Inflammatory macrophage (primary cell): ENCODE measurements at regions not wholly inside any gene's neighbourhood (a gene's known extent, or its start where the extent isn't known, plus 50 kb on each side); places are given as distances from the start of the nearest gene placed in this dataset.

Experiments
- DNase-seq, 2 donors: peaks; one replicate each; pipeline ENCODE4 v3.0.0-alpha.2; 2020 to 2022

DNA sequence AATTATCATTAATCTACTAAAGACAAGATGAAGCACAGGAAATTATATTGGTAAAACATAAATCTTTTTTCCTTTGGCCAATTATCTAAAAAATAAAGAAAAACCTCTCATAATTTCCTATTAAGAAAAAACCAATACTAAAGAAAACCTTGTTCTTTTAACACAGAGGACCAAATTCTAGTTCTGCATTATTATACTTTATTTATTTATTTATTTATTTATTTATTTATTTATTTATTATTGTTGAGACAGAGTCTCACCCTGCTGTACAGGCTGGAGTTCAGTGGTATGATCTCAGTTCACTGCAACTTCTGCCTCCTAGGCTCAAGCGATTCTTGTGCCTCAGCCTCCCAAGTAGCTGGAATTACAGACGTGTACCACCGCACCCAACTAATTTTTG, 377.8 kb upstream of the ADAMTS16 start:
- no peak for DNase-seq

DNA sequence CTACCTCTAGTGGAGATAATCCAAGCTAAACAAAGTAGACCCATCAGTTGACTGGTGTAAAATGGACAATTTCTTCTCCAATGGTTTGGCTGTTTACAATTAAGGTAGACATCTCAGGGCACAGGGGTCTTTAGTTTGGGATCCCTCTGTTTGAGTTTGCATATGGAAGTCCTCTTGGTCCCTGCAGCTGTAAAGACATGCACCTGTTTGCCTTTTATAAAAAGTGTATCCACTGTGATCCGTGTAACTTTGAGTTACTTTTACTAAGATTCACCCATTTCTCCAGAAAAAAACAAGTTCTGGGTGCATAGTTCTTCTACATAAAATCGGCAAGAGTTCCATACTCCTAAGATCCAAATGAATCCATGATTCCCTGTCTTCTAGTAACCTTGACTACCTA, 374.7 kb upstream of the ADAMTS16 start:
- no peak for DNase-seq

DNA sequence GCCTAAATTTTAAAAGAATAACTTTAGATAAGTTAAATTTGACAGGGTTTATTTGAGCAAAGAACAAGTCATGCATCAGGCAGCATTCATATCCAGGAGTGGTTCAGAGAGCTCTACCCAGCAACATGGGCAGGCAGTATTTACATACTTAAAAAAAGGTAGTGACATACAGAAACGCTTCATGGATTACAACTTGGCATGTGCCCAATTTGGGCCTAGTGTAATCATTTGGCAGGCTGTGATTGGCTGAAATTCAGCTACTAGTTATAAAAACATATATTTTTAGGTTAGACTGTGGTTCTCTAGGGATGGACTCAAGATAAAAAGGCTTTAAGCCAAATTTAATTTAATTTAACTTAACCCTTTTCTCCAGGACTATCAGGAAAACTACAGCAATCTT, 374.0 kb upstream of the ADAMTS16 start:
- DNase-seq: no peak

DNA sequence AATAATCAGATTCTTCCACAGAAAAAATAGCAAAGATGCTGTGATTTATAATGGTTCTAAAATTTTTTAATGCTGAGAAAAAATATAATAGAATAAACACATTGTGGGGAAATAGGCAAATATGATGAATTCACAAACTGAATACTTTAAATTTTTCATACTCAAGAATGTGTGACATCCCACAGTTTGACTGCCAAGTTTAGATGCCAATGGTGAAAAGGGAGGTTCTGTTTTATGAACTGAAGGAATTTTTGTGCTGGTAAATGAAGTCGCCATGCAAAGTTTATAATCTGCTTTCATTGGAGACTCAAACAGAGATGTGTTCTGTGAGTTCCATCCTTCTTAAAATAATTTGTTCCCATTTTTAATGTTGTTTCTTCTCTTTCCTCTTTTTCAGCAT, 367.5 kb upstream of the ADAMTS16 start:
- no peak for DNase-seq

DNA sequence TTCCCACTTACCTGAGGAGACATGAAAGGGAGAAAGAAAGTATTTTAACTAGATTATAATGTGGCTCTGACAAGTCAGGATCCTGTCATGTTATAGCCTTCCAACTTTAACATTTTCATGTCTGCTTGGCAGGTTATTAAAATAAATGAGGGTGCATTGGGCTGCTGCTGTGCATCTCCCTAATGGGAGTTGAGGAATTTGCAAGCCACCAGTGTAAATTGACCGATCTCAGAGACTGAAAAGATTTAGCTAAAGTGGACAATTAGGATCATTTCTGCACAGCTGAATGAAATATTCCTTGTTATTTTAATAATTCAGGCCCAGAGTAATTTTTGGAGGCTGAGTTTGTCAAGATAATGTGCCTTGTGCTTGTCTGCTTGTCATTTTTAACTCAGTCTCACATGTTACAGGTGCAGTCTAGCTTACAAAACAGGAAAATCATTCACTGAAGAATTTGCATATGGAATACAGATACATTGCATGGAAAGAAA, 366.3 kb upstream of the ADAMTS16 start:
- no peak for DNase-seq

DNA sequence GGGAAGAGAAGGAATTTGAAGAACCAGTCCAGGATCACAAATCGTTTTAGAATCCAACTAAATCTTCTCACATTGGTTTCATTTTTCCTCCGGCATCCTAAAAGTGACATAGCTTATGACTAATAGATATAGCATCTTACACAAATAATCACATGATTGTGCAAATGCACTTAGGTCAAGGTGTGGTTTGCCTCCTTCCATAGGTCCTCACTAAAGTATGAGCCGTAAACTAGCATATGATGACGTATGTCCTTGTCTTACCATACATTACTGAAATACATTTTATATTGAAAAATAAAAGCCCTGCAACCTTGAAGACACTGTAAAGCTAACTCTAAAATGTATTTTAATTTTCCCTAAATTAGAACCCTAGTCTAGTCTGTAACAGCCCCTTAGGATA, 362.7 kb upstream of the ADAMTS16 start:
- no peak for DNase-seq

DNA sequence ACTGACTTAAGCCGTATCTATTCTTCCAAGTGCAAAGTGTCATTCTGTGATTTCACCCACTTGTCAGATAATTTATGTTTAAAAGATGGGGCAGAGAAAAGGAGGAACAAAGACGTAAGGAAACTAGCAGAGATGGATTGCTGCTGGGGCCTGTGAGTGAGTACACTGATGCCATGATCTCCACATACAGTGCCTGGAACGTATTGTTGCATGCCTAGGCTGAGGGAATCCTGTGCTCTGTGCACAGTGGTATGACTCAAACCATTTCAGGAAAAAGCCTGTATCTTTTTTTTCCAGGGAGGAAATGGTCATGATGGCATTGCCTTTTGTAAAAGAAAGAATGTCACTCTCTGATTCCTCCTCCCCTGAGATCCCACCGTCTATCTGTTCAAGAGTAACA, 359.5 kb upstream of the ADAMTS16 start:
- no peak for DNase-seq

DNA sequence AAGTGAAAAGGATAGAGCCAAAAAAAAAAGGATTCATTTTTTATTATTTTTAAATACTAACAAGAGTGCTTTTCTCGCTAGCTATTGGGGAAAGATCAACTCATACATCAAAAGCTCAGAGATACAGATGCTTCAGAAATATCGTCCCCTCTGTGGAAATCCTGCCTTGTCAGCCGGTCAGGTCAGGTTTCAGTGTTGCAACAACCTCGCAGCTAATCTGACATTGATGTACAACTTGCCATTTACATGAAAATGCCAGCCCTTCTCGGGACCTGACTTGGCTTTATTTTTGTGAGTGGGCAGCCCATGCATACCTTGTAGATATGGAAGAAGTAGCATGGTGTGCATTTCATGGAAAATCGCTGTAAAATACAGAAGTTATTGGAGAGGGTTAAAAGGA, 358.8 kb upstream of the ADAMTS16 start:
- no peak for DNase-seq

DNA sequence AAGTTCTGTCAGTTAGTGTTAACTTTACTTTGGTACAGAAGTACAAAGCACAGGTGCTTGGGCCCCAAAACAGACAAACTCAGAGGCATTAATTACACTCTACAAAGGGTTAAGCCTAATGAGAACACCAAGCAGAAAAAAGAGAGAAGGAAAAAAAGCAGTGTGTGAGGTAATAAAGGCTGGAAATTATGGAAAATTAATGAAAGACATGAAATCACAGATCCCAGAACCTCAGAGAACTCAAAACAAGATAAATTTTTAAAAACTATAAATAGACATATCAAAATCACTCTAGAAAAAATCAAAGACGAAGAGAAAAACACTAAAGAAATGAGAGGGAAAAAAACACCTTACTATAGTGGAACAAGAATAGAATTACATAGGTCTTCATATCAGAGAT, 354.2 kb upstream of the ADAMTS16 start:
- DNase-seq: no peak

DNA sequence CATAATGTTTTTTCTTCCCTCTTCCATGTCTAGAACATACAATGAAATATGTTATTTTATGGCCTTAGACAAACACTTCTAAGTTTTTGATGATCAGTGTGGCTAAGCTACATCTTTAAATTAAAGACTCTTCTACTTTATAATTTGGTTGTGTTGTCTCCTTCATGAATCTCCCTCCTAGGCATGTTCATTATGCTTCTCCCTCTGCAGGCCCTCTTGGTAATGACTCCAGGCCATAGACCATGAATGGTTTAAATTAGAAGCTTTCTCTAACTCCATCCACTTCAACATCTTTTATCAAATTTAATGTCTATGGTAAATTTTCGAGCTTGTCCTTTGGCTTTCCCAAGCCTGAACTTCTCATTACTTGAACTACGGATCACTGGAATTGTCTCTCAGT, 342.7 kb upstream of the ADAMTS16 start:
- DNase-seq: no peak

DNA sequence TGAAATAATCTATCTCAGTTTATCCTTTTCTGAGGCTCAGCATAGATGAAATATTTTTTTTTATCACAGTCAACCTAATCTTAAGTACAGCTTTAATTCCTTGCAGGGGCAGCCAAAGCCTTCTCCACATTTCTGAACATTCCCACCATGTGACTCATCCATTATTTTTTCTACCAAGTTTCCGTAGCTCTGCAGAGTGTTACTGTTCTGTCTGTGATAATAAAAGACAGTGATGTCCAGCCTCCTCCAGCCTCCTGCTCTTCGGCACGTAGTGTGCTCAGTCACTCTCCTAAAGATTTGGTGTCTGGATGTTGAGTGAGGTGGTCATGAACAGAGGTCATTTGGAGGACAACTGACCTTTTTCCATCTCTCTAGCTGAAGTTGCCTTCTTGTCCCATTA, 338.1 kb upstream of the ADAMTS16 start:
- no peak for DNase-seq

DNA sequence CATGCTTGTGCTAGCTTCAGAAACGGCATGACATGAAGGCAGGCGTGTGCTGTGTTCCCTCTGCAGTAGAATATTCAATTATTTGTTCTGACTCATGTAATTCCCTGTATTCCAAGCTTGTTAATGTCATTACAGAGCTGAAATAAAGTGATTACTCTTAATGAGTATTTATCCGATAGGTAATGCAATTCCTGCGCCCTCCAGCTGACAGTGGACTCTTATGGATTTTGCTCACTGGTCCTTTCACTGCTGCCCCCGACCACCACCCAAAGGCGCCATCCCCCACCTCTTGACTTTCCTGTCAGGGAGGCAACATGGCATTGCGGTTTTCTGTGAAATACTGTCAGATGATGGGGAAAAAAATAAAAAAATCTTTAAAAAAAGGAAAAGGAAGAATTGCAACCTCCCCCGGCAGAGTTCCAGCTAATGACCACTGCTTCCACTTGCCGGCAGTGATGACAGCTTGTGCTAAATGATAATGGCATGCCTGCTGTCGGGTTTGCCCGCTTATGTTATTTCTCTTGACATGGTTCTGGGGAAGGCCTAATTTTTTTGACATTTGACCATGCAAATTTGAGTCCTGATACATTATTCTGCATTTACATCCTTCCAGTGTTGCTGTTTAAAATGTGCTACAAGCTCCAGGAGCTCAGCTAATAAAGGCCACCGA, 335.3 kb upstream of the ADAMTS16 start:
- no peak for DNase-seq

DNA sequence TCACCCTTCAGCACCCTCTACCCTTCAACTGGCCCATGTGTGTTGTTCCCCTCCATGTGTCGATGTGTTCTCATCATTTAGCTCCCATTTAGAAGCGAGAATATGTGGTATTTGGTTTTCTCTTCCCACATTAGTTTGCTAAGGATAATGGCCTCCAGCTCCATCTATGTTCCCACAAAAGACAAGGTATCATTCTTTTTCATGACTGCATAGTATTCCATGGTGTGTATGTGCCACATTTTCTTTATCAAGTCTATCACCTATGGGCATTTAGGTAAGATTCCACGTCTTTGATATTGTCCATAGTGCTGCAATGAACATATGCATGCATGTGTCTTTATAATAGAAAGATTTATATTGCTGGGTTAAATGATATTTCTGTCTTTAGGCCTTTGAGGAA, 325.1 kb upstream of the ADAMTS16 start:
- no peak for DNase-seq

DNA sequence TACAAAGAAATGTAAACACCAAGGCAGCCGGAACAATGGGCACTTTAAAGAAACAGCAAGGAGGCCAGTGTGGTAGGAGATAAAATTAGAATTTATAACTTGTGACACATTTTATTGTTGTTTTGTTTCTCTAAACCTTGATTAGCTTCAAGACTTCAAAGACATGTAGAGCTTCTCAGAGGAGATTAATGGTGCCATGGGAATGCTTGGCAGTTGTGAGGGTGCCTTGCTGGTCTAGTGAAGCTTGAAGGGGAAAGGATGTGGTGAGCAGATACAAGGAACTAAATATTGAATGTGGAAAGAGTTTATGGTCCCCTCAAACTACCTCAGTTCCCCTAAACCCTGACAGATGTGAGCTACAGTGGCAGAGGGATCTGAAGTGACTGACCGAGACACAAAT, 322.4 kb upstream of the ADAMTS16 start:
- no peak for DNase-seq

DNA sequence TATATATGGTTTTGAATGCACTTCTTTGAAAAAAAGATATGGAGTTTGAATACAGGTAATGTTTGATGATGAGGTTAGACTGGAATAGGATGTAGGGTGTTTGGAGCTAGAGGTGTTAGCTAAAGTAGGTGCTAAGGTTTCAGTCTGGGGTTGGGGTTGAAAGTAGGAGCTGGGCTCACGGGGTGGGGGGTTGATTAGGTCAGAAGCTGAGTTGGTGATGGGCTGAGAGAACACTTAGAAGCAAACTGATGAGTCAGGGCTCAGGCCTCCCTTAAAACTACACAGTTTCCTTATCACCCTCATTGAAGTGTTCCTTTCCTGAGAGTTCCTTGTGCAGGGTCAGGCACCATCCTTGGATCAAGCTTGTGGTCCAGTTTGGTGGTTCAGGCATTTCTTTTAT, 308.8 kb upstream of the ADAMTS16 start:
- no peak for DNase-seq

DNA sequence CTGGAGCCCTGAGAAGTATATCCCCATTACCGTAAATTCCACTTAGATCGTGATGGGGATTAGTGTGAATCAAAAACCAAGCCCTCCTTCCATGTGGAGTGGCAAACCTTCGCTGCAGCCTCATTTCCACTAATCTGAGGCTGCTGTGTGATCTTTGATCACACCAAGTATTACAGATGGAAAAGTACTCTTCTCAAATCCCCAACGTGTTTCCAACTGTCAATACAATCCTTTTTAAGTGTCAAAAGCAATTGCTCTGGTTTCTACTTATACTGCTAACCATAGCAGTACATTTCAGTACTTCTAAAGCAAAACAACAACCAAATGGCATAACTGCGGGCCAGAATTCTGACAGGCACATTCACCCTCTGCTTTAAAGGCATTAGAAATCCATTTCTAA, 307.7 kb upstream of the ADAMTS16 start:
- no peak for DNase-seq

DNA sequence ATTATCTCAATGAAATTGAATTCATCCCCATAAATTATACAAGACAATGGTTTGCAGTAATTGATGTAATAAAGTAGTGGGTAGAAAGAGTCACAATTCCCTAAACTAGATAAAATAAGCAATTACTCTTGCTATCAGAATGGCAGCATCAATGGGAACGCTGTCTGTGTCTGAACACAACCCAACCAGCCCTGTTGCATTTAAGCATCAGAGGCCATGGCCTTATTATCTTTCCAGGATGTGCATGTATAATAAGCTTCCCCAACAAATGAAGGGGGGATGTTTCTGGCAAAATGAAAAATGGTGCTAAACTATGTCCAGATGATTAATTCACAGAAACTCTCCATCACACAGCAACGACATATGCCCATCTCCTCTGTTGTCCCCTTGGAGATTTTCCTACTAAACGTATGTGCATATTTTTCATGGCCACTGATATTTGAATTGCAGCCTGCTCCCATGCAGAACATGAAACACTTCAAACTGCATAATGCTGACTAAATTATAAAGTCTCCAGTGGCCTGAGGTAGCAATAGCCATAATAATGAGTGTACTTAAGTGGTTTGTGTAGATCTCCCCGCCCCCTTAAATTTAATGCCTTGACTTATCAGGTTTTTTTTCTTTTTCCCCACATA, 306.9 kb upstream of the ADAMTS16 start:
- no peak for DNase-seq

DNA sequence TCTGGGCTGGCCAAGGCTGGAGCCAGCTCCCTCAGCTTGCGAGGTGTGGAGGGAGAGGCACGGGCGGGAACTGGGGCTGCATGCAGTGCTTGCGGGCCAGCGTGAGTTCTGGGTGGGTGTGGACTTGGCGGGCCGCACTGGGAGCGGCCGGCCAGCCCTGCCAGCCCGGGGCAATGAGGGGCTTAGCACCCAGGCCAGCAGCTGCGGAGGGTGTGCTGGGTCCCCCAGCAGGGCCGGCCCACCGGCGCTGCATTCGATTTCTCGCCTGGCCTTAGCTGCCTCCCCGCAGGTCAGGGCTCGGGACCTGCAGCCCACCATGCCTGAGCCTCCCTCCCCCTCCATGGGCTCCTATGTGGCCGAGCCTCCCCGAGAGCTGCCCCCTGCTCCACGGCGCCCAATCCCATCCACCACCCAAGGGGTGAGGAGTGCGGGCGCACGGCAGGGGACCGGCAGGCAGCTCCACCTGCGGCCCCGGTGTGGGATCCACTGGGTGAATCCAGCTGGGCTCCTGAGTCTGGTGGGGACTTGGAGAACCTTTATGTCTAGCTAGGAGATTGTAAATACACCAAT, 302.6 kb upstream of the ADAMTS16 start:
- DNase-seq: no peak

DNA sequence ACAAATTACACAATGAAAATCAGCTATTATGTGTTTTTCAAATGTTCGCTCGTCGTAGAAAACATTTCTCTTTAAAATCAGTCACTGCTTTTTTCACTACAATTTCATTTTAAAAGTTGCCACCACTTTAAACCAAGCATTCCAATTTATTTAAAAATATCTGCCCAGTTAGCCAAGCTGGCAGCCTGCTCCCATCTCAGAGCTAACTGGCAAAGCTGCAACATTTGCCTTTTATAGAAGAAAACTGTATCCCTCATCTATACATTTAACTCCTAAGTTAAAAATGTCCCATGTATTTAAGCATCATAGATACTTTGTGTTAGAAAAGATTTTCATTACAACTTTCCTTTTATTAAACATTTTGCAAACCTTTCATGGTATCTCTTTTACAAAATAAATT, 294.9 kb upstream of the ADAMTS16 start:
- no peak for DNase-seq

DNA sequence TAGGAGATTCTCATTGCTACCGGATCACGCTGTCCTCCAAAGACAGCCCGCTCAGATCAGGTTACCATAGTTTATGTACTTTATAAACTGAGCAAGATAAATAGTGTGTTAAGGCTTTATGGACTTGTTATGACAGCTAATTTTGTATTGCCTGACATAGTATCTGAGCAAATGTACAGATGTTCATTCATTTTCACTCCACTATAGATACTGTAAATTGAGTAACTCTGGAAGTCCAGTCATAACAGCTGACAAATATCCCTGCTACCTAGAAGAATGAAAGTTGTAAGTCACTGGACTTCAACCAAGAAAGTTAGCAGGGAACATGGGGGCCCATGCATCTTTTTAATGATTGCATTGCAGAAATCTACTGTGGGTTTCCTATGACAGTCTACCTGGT, 292.4 kb upstream of the ADAMTS16 start:
- no peak for DNase-seq

DNA sequence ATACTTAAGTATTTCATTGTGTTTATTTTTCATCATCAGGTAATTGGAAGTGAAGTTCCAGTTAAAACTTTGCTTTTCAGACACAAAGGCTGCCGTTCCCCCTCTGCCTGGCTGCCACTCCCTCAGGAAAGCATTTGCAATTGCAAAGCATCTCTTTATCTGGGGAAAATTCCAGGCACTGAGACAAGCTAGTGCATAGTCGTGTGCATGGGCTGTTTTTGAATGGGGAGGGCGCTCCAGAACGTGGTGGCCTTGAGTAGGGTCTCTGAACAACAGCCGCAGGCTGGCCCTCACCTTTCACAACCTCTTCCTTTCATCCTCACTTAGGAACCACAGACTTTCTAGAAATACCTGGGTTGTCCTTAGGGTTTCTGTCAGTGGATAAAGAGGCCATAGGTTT, 285.1 kb upstream of the ADAMTS16 start:
- no peak for DNase-seq

DNA sequence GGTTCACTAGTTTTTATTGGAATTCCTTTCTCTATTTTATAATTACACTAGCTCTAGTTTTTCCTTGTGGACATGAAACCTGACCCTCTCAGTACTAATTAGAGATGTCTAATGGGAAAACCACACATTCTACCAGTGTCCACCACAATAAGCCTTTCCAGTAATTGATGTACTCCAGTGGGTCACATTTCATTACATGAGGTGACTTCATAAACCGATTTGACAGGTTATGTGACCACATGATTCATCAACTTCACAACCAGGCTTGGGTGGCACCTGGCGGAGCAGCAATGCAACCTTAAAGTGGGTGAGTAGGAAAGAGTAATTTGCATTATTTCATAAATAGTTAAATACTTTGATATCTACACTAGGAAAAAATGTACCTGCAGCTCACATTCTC, 284.2 kb upstream of the ADAMTS16 start:
- DNase-seq: no peak

DNA sequence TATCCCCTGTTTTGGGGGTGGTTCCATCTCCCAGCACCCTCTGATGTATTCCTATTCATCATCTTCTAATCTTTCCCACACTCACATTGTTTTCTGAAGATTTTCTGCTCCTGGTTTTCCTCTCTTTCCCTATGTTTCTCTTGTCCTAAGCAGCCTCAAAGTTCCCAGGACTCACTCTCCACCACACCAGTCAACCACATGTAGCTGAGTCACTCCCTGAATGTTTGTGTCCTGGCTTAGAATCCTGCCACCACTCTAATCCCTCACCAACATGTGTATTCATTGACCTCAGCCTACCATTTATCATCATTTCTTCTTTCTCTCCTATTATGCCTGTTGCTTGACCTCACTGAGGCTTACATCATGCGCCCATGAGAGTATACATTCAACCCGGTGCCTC, 282.4 kb upstream of the ADAMTS16 start:
- DNase-seq: no peak

DNA sequence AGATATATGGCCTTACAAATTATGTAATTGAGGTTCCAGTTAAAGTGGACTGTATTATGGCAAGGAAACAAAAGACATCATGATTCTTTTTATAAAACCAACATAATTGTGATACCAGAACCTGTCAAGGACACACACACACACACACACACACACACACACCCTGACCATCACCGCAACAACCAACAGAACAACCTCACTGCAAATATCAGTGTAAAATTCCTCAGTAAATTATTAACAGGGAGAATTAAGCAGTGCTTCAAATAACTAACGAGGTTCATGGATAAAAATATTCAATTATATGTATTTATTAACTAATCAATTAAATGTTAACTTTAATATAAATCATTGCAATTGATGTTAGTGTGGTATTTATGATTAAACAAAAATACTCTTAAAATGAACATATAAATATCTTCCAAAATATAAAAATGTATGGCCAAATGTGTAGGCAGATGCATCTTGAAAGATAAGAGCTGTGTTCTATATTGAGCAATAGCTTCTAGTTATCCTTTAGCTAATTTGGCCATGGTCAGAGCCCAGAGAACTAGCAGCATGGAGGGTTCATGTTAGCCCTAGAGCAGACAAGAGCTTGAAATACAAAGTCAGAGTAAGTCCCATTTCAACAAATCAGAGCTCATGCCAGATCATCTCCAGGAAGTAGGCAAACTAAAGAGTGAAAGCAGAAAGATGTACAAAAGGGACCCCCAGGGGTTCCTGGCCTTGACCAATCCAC, 280.5 kb upstream of the ADAMTS16 start:
- DNase-seq: no peak
